HuH-7 (cell line): ENCODE measurements at regions not wholly inside any gene's neighbourhood (a gene's known extent, or its start where the extent isn't known, plus 50 kb on each side); places are given as distances from the start of the nearest gene placed in this dataset.

Source experiments
- DNase-seq: peaks from one replicate; pipeline ENCODE4 v3.0.0; 2011; ENCODE audit warnings: low spot score

- DNase-seq, result no peak
Observed at GRCh38 chr5:74576941-74577456, 63.5 kb downstream of the ENC1 start.

DNA sequence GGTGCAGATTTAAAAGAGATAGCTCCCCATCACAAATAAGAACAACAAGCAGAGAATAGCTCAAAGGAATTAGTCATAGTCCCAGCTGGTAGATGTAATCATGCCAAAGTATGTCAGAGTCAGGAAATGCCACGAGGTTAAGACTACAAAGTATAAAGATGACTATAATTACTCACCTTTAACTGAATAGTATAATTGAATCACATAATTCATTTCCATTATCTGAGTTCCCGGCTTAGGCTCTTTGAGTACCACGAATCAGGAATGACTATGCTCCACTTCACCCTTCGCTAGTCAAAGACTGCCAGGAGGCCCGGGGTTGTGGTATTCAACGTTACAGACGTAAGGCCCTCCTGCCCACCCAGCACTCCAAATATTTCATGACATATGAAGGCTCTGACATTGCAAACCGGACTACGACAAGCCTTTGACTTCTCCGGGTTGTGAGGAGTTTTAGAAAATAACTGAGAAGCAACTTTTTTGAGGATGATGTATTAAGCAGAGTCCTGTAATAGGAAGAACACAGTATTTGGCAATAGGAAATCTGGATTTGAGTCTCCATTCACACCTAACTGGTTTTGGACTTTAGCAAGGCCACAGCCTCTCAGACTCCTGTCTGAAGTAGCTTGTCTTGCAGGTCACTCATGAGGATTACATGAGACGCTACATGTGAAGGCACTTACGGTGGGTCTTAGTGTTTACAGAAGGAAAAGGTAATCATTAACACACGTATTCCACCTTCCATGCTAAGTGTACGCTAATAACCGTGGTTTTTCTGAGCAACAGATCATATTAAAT lies 64.6 kb downstream of the ENC1 start:
- DNase-seq, result no peak

GRCh38 chr5:74570250-74570649 lies 70.3 kb downstream of the ENC1 start:
- no peak for DNase-seq

DNA sequence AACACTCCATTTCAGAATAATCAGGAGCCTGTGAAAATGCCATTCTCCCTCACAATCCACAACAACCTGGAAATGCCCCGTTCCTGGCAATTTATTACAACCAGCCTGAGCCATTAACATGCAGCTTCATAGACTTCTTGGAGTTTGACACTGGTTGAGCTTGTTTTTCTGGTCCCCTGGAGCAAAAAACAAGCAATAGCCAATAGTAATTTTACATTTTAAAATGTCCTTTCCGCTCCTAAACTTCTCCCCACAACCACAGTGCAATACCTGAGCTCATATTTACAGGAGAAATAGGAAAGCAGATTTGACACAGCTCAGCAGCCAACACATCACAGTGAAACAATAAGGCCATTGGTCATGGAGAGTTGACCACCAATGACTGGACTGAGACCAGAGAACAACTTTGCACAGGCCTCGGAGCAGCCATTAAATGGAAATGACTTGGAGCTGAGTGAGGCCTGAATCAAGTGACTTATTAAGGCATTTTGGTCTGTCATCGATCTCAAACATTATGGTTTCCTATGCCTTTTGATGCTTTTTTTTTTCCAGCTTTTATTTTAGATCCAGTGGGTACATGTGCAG lies 73.0 kb downstream of the ENC1 start:
- no peak for DNase-seq

GRCh38 chr5:74562122-74562521 lies 78.4 kb downstream of the ENC1 start:
- DNase-seq, result no peak

- no peak for DNase-seq
Observed at GRCh38 chr5:74560245-74560644, 80.3 kb downstream of the ENC1 start.

GRCh38 chr5:74556631-74557595 lies 83.6 kb downstream of the ENC1 start:
- DNase-seq, result no peak

DNA sequence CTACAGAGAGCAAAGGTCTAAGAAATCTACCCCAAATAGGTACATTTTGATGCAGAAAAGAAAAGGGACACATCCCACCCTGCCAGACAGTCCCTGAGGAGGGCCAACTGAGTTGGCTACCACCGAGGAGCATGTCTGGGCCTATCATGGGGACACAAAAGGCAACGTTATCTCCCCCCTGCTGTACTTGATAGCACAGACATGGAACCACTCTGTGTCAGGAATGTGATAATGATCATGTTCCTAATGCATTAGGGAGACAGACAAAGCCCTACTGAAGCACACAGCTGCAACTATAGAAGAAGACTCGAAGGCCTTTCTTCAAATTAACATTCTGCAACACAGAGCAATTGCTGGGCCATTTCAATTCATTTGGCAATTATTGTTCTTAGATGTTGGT lies 84.5 kb downstream of the ENC1 start:
- DNase-seq, result no peak

GRCh38 chr5:74552101-74552500 lies 88.4 kb downstream of the ENC1 start:
- DNase-seq, result no peak

DNA sequence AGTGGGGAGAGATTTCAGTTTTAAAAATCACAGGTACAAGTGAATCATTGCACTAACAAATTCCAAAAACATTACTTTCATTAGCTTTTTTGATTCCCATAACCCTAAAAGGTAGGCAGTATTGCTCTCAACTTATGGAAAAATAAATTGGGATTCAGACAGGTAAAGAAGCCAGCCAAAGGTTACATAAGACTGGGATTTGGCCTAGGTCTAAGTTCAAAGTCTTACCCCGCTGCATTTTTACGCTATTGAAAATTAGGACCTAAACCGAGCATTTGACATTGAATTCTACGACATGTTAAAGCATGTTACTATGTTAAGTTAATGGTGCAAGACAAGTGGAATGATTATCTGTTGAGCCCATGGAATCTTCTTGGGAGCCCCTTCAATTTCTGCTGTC lies 89.6 kb downstream of the ENC1 start:
- DNase-seq, result no peak

DNA sequence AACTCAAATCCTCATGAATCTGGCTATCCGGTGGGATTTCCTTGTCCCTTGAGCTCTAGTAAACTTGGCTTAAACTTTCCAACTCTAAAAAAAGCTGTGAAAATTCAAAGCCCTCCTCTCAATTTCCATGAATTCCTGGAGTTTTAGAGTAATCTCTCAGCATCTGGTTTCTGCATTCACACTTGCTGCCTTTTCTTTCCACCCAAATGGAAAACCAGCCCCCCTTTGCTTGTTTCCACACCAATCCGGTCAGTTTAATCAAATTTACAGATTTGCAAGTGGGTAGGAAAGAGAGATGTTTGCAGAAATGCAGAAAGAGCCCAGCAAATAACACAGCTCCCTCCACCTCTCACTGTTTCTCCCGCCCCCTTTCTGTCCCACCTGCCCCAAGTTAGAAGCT lies 91.1 kb downstream of the ENC1 start:
- DNase-seq, result no peak

GRCh38 chr5:74546796-74547195 lies 93.7 kb downstream of the ENC1 start:
- DNase-seq, result no peak

DNA sequence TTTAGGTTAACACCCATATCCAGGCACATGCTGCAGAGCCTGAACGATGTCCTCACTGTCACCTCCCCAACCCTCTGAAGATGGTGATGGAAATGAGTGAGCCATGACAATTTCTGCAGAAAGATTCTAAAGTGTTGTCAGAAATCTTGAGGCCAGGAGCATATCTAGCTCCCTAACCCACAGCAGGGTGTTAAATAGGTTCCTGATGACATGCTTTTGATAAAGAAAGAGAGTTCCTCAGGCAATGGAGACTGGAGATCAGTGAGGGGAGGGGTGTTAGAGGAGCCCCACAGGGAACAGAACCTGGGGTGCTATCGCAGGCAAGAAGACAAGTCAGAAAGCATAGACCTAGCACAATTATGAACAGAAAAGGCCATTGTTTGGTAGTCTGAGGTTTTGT lies 95.7 kb downstream of the ENC1 start:
- DNase-seq, result no peak

GRCh38 chr5:74543162-74543995 lies 97.1 kb downstream of the ENC1 start:
- DNase-seq, result no peak

GRCh38 chr5:74542482-74542881 lies 98.0 kb downstream of the ENC1 start:
- DNase-seq, result no peak

GRCh38 chr5:74541381-74541781 lies 99.1 kb downstream of the ENC1 start:
- DNase-seq, result no peak

- no peak for DNase-seq
Observed at GRCh38 chr5:74540622-74541021, 99.9 kb downstream of the ENC1 start.

DNA sequence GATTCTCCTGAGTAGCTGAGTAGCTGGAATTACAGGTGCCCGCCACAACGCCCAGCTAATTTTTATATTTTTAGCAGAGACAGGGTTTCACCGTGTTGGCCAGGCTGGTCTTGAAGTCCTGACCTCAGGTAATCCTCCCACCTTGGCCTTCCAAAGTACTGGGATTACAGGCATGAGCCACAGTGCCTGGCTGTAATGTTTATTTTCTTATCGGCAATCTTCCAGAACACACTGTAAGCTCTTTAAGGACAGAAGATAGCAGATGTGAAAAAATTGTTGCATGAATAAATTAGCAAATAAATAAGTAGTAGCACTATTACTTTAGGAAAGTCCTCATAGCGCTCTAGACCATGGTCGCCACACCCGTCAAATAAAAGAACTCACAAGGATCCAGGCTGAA lies 100.5 kb downstream of the ENC1 start:
- no peak for DNase-seq

- peak; percentile 60 for DNase-seq
Observed at GRCh38 chr5:74538206-74538661, 102.3 kb downstream of the ENC1 start.

- DNase-seq, result no peak
Observed at GRCh38 chr5:74536658-74537057, 103.9 kb downstream of the ENC1 start.

DNA sequence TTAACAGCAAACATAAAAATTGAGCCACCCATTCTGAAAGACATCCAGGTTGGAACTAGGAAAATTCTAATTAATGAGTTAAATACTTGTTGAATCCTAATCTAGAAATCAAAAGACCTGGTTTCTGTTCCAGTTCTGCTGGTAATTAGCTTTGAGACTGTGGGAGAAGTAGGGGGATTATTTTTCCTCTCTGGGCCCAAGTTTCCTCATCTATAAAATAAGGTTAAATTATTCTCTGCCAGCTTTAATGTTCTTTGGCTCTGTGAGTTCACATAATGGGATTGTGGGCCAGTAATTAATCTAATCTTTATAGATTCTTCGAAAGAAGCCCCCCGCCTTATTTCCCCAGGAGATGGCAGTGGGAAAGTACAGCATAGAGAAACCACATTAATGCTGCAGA lies 104.6 kb downstream of the ENC1 start:
- no peak for DNase-seq
